ENCODE measurements at regions not wholly inside any gene's neighbourhood (a gene's known extent, or its start where the extent isn't known, plus 50 kb on each side); places are given as distances from the start of the nearest gene placed in this dataset.
A peak's percentile ranks its signal among the peaks of the same experiment; 100 is the strongest.

GRCh38 chr1:240004086-240004749, 87.5 kb upstream of the FMN2 start:
- TF ChIP-seq POLR2A (IDR thresholded peaks at IDR 0.05; ENCODE audit: low read depth, low read length), result no peak
- peak; percentile 61 for TF ChIP-seq CTCF (conservative IDR thresholded peaks at IDR 0.05; ENCODE audit: low read depth, low read length)
- no peak for TF ChIP-seq ELK1 (IDR thresholded peaks at IDR 0.05; ENCODE audit: borderline replicate concordance, low read depth, low read length)
- no peak for TF ChIP-seq BHLHE40 (IDR thresholded peaks at IDR 0.05; ENCODE audit: low read depth, low read length)
- TF ChIP-seq RAD21 (IDR thresholded peaks at IDR 0.05; ENCODE audit: low read length), result peak; percentile 19; the same call in 1 of the 2 replicates
- no peak for TF ChIP-seq RFX5 (IDR thresholded peaks at IDR 0.05; ENCODE audit: low read depth, low read length)
- TF ChIP-seq USF2 (IDR thresholded peaks at IDR 0.05; ENCODE audit: low read depth, low read length), result no peak
- no peak for TF ChIP-seq CHD1 (IDR thresholded peaks at IDR 0.05; ENCODE audit: low read depth, low read length)
- TF ChIP-seq MXI1 (IDR thresholded peaks at IDR 0.05; ENCODE audit: borderline replicate concordance, low read depth, low read length), result no peak
- no peak for TF ChIP-seq MAFK (IDR thresholded peaks at IDR 0.05; ENCODE audit: low read depth, low read length)
- no peak for TF ChIP-seq CEBPB (IDR thresholded peaks at IDR 0.05; ENCODE audit: low read depth, low read length)

All from IMR-90 (cell line).